Inflammatory macrophage treated with lipopolysaccharide for 1 hour (primary cell): ENCODE measurements at regions not wholly inside any gene's neighbourhood (a gene's known extent, or its start where the extent isn't known, plus 50 kb on each side); places are given as distances from the start of the nearest gene placed in this dataset.
A peak's percentile ranks its signal among the peaks of the same experiment; 100 is the strongest.

ENCODE experiments used
- DNase-seq, 2 donors: peaks; one replicate each; pipeline ENCODE4 v3.0.0-alpha.2; 2020 to 2022

DNA sequence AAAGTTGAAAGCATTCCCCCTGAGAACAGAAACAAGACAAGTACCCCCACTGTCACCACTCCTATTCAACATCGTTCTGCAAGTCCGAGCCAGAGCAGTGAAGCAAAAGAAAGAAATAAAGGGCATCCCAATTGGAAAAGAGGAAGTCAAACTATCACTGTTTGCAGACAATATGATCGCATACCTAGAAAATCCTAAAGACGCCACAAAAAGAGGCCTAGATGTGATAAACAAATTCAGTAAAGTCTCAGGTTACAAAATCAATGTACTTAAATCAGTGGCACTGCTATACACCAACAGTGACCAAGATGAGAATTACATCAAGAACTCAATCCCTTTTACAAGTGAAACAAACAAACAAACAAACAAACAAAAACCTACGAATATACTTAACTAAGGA, 87.7 kb upstream of the COCH start:
- no peak for DNase-seq

DNA sequence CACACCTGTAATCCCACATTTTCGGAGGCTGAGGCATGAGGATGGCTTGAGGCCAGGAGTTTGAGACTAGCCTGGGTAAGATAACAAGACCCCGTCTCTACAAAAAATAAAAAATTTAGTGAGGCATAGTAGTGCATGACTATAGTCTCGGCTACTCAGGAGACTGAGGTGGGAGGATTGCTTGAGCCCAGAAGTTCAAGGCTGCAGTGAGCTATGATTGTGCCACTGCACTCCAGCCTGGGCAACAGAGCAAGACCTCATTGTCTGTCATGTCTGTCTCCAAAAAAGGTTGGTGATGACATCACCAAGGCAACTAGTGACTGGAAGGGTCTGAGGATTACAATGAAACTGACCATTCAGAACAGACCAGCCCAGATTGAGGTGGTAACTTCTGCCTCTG, 83.5 kb upstream of the COCH start:
- DNase-seq = no peak

DNA sequence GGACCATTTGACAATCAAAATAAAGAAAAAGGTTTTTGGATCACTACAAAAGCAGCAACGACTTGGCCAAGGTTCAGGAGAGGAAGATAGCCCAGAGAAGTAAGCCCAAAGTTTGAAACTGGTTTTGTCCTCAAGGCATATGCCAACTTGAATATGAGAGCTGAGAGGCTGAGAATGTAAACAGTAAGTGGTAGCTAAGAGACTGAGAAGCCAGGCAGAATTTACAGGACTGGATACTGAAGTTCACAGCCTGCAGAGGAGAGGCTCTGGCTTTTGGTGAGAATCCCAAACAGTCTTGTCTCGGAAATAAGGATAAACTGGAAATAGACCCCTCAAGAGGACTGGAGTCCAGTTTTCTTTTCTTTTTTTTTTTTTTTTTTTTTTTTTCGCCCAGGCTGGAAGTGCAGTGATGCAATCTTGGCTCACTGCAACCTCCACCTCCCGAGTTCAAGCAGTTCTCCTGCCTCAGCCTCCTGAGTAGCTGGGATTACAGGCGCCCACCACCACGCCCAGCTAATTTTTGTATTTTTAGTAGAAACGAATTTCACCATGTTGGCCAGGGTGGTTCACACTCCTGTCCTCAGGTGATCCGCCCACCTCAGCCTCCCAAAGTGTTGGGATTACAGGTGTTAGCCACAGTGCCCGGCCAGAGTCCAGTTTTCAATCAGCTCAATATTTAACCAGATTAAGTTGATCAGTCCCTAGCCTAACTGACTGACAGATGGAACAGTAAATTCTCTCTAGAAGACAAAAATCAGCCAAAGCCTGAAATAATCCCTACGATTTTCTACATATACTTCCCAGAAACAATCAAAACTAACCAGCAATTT, 82.6 kb upstream of the COCH start:
- DNase-seq = no peak

DNA sequence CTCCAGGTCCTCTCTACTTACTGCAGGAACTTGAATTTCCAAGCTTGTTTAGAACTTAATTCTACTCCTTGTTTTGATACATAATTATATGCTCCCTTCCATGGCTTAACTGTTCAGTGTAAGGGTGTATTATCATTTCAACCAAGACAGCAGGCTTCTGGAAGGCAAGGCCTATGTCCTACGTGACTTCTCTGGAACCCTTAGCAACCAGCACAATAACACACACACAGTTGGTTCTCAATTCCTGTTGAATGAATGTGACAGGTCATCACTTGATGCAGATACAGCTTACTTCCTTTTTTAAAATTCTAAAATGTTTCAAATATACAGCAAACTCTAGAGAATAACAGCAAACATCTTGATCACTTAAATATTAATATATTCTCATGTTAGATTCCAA, 77.7 kb upstream of the COCH start:
- DNase-seq = peak in 1 of 2 donors; percentile 38

DNA sequence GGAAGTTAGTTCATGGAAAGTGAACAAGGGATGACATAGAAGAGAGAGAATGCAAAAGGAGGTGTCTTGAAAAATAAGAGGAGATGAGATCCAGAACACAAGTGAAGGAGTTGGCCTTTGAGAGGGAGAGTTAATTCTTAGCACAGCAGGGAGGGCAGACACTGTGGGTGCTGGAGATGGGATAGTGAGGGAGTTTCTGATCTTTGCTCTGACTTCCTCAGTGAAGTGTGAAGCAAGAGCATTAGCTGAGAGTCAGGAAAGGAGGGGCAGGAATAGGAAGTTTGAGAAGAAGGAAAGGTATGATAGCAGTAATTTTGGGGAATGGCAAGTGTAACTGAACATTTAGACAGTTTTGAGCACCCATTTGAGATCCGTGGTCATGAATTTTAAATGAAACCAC, 75.8 kb upstream of the COCH start:
- peak; percentile 19 to 29 for DNase-seq

DNA sequence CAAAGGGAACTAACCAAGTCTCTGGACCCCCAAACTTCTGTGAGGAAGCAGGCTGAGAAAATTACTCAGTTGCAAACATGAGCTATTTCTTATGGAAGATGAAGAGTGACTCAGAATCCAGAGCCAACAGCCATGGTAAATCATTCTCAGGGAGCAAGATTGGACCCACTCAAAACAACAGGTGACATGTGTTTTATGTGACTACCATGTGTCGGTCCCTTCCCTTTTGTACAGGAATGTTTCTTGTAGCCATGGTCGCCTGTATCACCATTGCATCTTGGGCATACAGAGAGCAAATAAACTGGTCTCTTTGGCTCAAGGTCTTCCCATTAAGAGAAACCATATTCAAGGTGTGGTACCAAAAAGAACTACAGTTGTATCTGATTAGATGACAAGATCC, 75.4 kb upstream of the COCH start:
- no peak for DNase-seq

DNA sequence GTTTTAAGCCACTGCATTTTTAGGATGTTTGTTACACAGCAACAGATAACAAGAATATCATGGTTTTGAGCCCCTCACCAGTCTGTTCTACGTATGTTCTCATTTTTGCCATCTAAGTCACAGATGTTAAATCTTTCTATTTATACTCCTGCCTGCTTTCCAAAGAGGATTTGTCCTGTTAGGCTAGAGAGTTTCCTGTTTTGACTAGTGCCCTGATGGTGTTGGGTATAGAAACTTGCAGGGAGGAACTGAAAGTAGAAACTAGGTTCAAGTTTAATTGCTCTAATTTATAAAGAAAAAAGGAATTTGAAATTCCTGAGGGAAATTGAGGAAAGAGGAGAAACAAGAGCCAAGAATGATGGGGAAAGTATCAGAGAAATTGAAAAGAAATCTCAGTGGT, 74.4 kb upstream of the COCH start:
- DNase-seq = peak; percentile 13 to 25

DNA sequence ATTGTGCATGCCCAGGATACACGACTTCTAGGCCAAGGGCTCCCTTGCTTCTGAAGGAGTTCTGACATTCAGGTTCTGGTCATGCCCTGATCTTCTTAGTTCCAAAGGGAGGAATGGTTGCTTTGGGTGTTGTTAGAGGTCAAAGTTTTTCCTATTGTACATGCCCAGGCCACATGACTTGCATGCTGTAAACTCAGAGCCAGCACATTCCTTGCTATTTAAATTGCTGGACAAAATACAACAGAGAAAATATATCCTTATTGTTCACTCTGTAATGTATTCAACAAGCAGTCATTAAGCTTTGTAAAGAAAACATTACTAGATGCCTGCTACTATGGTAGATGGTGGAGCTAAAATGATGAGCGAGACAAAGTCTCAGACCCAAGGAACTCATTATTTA, 71.2 kb upstream of the COCH start:
- DNase-seq = no peak

DNA sequence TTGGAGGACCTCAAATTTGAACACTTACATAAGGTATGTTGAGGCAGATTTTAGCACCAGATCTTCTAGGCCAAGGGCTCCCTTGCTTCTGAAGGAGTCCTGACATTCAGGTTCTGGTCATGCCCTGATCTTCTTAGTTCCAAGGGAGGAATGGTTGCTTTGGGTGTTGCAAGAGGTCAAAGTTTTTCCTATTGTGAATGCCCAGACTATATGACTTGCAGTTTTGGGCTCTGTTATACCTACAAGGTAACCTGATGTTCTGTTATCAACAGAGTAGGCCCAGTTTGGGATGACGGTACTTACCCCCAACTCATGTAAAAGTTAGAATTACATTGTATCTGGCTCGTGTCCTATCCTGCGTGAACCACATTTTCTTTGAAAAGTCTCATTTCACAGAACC, 69.1 kb upstream of the COCH start:
- DNase-seq = no peak

DNA sequence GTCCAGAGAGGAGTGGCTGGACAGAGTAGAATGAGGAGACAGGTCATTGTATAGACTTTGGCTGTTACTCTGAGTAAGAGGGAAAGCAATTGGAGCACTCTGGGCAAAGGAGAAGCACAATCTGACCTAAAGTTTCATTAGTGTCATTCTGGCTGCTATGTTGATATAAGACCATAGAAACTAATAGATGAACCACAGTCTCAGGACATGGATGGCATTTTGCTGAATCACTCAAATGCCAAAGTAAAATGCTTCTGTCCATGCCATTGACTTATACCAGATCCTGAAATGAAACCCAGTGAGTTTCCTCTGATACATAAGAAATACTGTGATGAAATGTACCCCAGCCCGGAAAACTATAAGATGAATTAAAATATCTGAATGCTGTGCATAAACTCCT, 65.8 kb upstream of the COCH start:
- DNase-seq = no peak

DNA sequence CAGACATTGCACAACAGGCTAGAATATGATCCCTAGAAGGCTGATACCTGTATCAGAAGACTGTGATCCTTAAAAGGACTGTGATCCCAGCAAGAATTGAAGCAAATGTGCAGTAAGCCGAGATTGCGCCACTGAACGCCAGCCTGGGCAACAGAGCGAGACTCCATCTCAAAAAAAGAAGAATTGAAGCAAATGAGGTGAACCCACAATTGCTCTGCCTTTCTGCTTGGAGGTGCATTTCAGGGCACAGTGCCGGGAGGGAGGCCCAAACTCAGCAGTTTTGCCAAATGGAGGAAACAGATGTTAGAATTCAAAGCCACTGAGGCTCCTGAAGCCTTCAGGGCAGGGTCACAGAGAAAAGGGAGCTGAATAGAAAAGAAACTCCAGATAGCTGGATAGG, 61.1 kb upstream of the COCH start:
- no peak for DNase-seq

DNA sequence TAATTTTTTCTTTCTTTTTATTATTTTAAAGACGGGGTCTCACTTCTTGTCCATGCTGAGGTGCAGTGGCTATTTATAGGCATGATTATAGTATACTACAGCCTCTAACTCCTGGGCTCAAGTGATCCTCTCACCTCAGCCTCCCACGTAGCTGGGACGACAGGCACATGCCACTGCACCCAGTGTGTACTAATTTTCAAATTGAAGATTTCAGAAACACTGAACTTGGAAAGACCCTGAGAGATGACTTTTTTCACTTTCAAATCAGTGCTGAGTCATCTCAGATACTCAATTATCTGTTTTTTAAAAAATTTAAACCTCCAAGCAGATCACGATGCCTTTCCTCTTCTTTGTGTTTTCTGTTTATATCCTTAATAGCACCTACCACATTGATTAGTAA, 53.7 kb upstream of the COCH start:
- no peak for DNase-seq

DNA sequence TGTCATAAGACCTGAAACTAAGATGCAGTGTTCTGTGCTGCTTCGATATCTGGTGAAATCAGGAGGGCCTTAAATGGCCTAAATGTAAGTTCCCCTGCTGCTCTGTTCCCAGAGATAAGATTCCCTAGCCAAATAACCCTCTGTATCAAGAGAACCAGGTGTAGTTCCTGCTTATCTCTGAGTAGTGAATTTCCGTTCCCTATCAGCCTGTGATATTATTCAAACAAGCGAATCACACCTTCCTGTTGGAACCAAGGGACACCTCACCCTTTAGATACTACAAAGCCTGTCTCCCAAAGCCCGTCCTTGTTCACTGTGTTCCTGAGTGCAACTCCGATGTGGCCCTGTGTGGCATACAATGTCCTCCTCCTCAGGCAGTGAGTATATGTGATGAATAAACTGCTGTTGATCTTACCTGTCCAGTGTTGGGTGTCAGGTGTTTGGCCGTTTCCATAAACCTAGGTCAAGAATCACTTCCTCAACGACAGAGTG, 52.2 kb upstream of the COCH start:
- DNase-seq = no peak
